ENCODE measurements at regions not wholly inside any gene's neighbourhood (a gene's known extent, or its start where the extent isn't known, plus 50 kb on each side); places are given as distances from the start of the nearest gene placed in this dataset.

GRCh38 chr10:71090330-71090729 lies 122.0 kb upstream of the UNC5B start:
- TF ChIP-seq CTCF (IDR thresholded peaks at IDR 0.05; ENCODE audit: low read length) (no peak), EZH2 (IDR thresholded peaks at IDR 0.05; ENCODE audit: borderline replicate concordance, low read length) (no peak)
